ENCODE measurements at regions not wholly inside any gene's neighbourhood (a gene's known extent, or its start where the extent isn't known, plus 50 kb on each side); places are given as distances from the start of the nearest gene placed in this dataset.

DNA sequence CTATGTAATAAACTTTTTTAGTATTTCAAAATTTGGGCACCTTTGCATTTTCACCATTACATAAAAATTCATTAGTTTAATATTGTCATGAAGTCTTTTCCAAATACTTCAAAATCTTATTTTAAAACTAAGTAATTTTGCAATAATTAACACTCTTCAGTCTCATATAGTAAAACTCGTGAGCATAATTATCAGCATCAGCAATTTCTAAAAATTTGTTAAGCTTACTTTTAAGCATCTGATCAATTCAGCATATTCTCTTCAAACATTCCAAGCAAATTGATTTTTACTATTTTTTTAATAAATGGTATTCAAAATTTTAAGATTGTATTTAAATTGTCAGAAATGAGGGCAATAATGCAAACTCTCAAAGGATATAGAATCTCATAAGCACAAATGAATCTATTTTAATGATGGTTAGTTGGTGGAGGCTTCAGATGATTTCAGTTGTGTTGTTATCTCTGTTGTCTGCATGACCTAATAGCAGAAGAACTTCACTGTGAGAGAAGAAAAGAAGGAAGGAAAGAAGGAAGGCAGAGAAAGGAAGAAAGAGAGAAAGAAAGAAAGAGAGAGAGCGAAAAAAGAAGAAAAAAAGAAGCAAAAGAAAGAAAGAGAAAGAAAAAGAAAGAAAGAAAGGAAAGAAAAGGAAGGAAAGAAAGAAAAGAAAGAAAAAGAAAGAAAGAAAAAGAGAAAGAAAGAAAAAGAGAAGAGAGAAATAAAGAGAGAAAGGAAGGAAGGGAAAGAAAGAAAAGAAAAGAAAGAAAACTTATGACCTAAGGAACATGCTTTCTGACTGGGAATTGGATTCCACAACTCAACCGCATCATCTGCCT is 860.5 kb downstream of the NCAM2 start:
- no peak for DNase-seq
- H3K4me3 Mint-ChIP-seq (ENCODE audit: low read depth, unreplicated experiment) = no peak overlapping the region
- TF ChIP-seq CTCF (IDR thresholded peaks at IDR 0.05; ENCODE audit: unreplicated experiment) = no peak
- no TSS peak for BruUV-seq (replicated peaks)
- no peaks in the 10 kb centered on the region for H3K36me3 Mint-ChIP-seq (ENCODE audit: insufficient read depth, unreplicated experiment)
- H3K27me3 Mint-ChIP-seq (ENCODE audit: unreplicated experiment) = no peaks in the 10 kb centered on the region
- H3K4me1 Mint-ChIP-seq (ENCODE audit: low read depth, unreplicated experiment) = no peaks in the 10 kb centered on the region
- intact Hi-C loops (cut with micrococcal nuclease; ENCODE audit: unreplicated experiment) = no loop called here
- no peak overlapping the region for H3K27ac Mint-ChIP-seq (ENCODE audit: unreplicated experiment)
- CTCF ChIA-PET = no interaction called here
- H3K9me3 Mint-ChIP-seq (ENCODE audit: low read depth, unreplicated experiment) = peaks cover 18% of the 10 kb centered on the region

GRCh38 chr21:21860888-21861287 is 862.7 kb downstream of the NCAM2 start:
- Mint-ChIP-seq H3K4me3 (ENCODE audit: low read depth, unreplicated experiment) (no peak overlapping the region), H3K4me1 (ENCODE audit: low read depth, unreplicated experiment) (no peaks in the 10 kb centered on the region), H3K9me3 (ENCODE audit: low read depth, unreplicated experiment) (peaks cover 10% of the 10 kb centered on the region), H3K27me3 (ENCODE audit: unreplicated experiment) (no peaks in the 10 kb centered on the region), H3K27ac (ENCODE audit: unreplicated experiment) (no peak overlapping the region), H3K36me3 (ENCODE audit: insufficient read depth, unreplicated experiment) (no peaks in the 10 kb centered on the region)
- CTCF ChIA-PET = no interaction called here
- BruUV-seq (replicated peaks) = no TSS peak
- intact Hi-C loops (cut with micrococcal nuclease; ENCODE audit: unreplicated experiment) = no loop called here
- no peak for DNase-seq
- TF ChIP-seq CTCF (IDR thresholded peaks at IDR 0.05; ENCODE audit: unreplicated experiment) = no peak

- DNase-seq = no peak
- H3K9me3 Mint-ChIP-seq (ENCODE audit: low read depth, unreplicated experiment) = peaks cover 9% of the 10 kb centered on the region
- no TSS peak for BruUV-seq (replicated peaks)
- H3K36me3 Mint-ChIP-seq (ENCODE audit: insufficient read depth, unreplicated experiment) = no peaks in the 10 kb centered on the region
- no peaks in the 10 kb centered on the region for H3K4me1 Mint-ChIP-seq (ENCODE audit: low read depth, unreplicated experiment)
- TF ChIP-seq CTCF (IDR thresholded peaks at IDR 0.05; ENCODE audit: unreplicated experiment) = no peak
- H3K27me3 Mint-ChIP-seq (ENCODE audit: unreplicated experiment) = no peaks in the 10 kb centered on the region
- intact Hi-C loops (cut with micrococcal nuclease; ENCODE audit: unreplicated experiment) = no loop called here
- CTCF ChIA-PET = no interaction called here
- H3K27ac Mint-ChIP-seq (ENCODE audit: unreplicated experiment) = no peak overlapping the region
- no peak overlapping the region for H3K4me3 Mint-ChIP-seq (ENCODE audit: low read depth, unreplicated experiment)
Observed at GRCh38 chr21:21864321-21864840, 866.2 kb downstream of the NCAM2 start.

DNA sequence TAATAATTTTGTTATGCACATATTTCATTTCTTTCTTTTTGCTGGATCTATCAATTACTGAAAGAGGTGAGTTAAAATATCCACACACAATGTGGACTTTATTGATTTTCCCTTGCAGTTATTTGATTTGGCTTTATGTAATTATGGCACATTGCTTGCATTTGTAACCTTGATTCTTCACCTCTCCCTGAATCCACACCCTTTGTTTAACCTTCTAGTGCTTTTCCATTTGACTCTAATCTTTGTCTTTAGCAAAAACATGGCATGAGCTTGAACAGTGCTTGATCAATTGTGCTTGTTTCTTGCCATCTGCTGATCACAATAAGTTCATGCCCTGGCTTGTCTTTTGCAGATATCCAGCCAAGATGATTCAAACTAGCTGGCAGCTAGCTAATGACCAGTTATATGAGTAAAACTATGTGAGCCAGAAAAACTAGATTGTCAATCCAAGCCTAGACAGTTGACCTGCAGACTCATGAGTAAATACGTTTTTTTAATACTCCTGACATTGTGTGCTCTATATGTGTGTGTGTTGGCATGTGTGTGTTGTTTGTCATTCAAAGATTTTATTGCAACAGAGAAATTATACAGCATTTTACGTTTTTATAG is 899.2 kb downstream of the NCAM2 start:
- BruUV-seq (replicated peaks) = no TSS peak
- intact Hi-C loops (cut with micrococcal nuclease; ENCODE audit: unreplicated experiment) = no loop called here
- no peaks in the 10 kb centered on the region for H3K36me3 Mint-ChIP-seq (ENCODE audit: insufficient read depth, unreplicated experiment)
- DNase-seq = no peak
- no peak for TF ChIP-seq CTCF (IDR thresholded peaks at IDR 0.05; ENCODE audit: unreplicated experiment)
- peaks cover 10% of the 10 kb centered on the region for H3K9me3 Mint-ChIP-seq (ENCODE audit: low read depth, unreplicated experiment)
- CTCF ChIA-PET = no interaction called here
- no peak overlapping the region for H3K4me3 Mint-ChIP-seq (ENCODE audit: low read depth, unreplicated experiment)
- no peaks in the 10 kb centered on the region for H3K27me3 Mint-ChIP-seq (ENCODE audit: unreplicated experiment)
- H3K4me1 Mint-ChIP-seq (ENCODE audit: low read depth, unreplicated experiment) = no peaks in the 10 kb centered on the region
- no peak overlapping the region for H3K27ac Mint-ChIP-seq (ENCODE audit: unreplicated experiment)

Measured in Calu3 (cell line).